K562 (cell line): ENCODE measurements at regions not wholly inside any gene's neighbourhood (a gene's known extent, or its start where the extent isn't known, plus 50 kb on each side); places are given as distances from the start of the nearest gene placed in this dataset.

Experiments used
- CREM ChIP-seq: IDR thresholded peaks from 2 replicates; pipeline ENCODE4 v1.6.1; 2014; ENCODE audit warnings: antibody characterized with exemption, low read depth
- DDX20 ChIP-seq: fragments of 450-650 bp; IDR thresholded peaks from 2 replicates; pipeline ENCODE4 v1.6.1; 2016; ENCODE audit warnings: missing genetic modification characterization, low read depth, mild to moderate bottlenecking, missing compliant biosample characterization, moderate library complexity
- IRF2 ChIP-seq: sonication (generic); formaldehyde crosslinking; IDR thresholded peaks from 2 replicates; pipeline ENCODE4 v1.8.1; 2022; ENCODE audit warnings: mild to moderate bottlenecking, missing genetic modification reagents
- JUND ChIP-seq, 2 experiments: IDR thresholded peaks; 2 replicates in 1 of 2; 3 replicates in 1 of 2; pipeline ENCODE4 v1.6.1; 2011; ENCODE audit warnings: borderline replicate concordance in 2 of 2, low read depth in 2 of 2, low read length in 2 of 2, improper control_type of control experiment in 1 of 2, missing biosample characterization in 1 of 2, missing genetic modification characterization in 1 of 2, missing genetic modification reagents in 1 of 2
- KAT2B ChIP-seq: IDR thresholded peaks from one replicate; pipeline ENCODE4 v1.6.1; 2012; ENCODE audit warnings: low read depth, mild to moderate bottlenecking, control low read depth, inconsistent platforms, low read length, moderate library complexity
- KDM2B ChIP-seq: fragments of 250-450 bp; sonication (Bioruptor Pico); IDR thresholded peaks from 2 replicates; pipeline ENCODE4 v1.8.0; 2021; ENCODE audit warnings: mild to moderate bottlenecking, moderate library complexity
- KLF6 ChIP-seq: fragments of 250-450 bp; sonication (Bioruptor Pico); IDR thresholded peaks from 2 replicates; pipeline ENCODE4 v1.4.0; 2020; ENCODE audit warnings: mild to moderate bottlenecking, moderate library complexity, borderline replicate concordance
- L3MBTL2 ChIP-seq: fragments of 450-650 bp; IDR thresholded peaks from 2 replicates; pipeline ENCODE4 v1.6.1; 2016; ENCODE audit warnings: mild to moderate bottlenecking, moderate library complexity
- LARP7 ChIP-seq: fragments of 450-650 bp; IDR thresholded peaks from 2 replicates; pipeline ENCODE4 v1.6.1; 2016
- MAFK ChIP-seq: IDR thresholded peaks from 2 replicates; pipeline ENCODE4 v1.6.1; 2011; ENCODE audit warnings: low read length, improper control_type of control experiment
- NEUROD1 ChIP-seq: fragments of 150-350 bp; IDR thresholded peaks from 2 replicates; pipeline ENCODE4 v1.6.1; 2014; ENCODE audit warnings: borderline replicate concordance, low read length, low read depth; ENCODE audit not compliant: partially characterized antibody
- RBBP5 ChIP-seq: fragments of 200-600 bp; sonication (generic); IDR thresholded peaks from 2 replicates; pipeline ENCODE4 v1.6.1; 2012; ENCODE audit warnings: borderline replicate concordance, mild to moderate bottlenecking, low read length, control low read depth, inconsistent platforms; ENCODE audit not compliant: insufficient read depth, poor library complexity, severe bottlenecking
- RHOXF2B ChIP-seq: fragments of 250-450 bp; sonication (Bioruptor Pico); conservative IDR thresholded peaks from 2 replicates; pipeline ENCODE4 v1.5.1; 2021
- RUNX1 ChIP-seq: sonication (generic); IDR thresholded peaks from 2 replicates; pipeline ENCODE4 v1.6.1; 2016; ENCODE audit warnings: antibody characterized with exemption, low read depth
- SMAD4 ChIP-seq: fragments of 250-450 bp; sonication (Bioruptor Pico); conservative IDR thresholded peaks from 2 replicates; pipeline ENCODE4 v1.8.0; 2021; ENCODE audit warnings: inconsistent platforms, mild to moderate bottlenecking, moderate library complexity
- SMARCA4 ChIP-seq: fragments of 450-650 bp; IDR thresholded peaks from 2 replicates; pipeline ENCODE4 v1.6.1; 2016
- SUPT5H ChIP-seq: fragments of 450-650 bp; IDR thresholded peaks from 2 replicates; pipeline ENCODE4 v1.6.1; 2016
- TCFL5 ChIP-seq: fragments of 250-450 bp; sonication (Bioruptor Pico); conservative IDR thresholded peaks from 2 replicates; pipeline ENCODE4 v1.6.1; 2021; ENCODE audit warnings: mild to moderate bottlenecking, moderate library complexity, matching md5 sums
- TEAD4 ChIP-seq, 2 experiments: sonication (generic) in 1 of 2; formaldehyde crosslinking in 1 of 2; IDR thresholded peaks; 2 replicates each; pipeline versions ENCODE4 v1.6.1 to v1.8.0; 2012 to 2022; ENCODE audit warnings: borderline replicate concordance in 1 of 2, inconsistent platforms in 1 of 2, low read length in 1 of 2, mild to moderate bottlenecking in 1 of 2, missing genetic modification reagents in 1 of 2
- ZNF175 ChIP-seq: fragments of 200-800 bp; sonication (Bioruptor generic); IDR thresholded peaks from 2 replicates; pipeline ENCODE4 v1.6.1; 2016; ENCODE audit warnings: low read depth, mild to moderate bottlenecking, missing genetic modification characterization, missing compliant biosample characterization
- ZNF586 ChIP-seq: fragments of 450-650 bp; formaldehyde crosslinking; conservative IDR thresholded peaks from 2 replicates; pipeline ENCODE4 v1.4.0; 2020; ENCODE audit warnings: mild to moderate bottlenecking, moderate library complexity
- TF ChIP-seq, protein P1 (sequence below): fragments of 450-650 bp; formaldehyde crosslinking; IDR thresholded peaks from 2 replicates; pipeline ENCODE4 v1.4.0; 2022; ENCODE audit warnings: mild to moderate bottlenecking, moderate library complexity
- TF ChIP-seq, protein P2 (sequence below): fragments of 250-450 bp; sonication (Bioruptor Pico); IDR thresholded peaks from 2 replicates; pipeline ENCODE4 v1.8.0; 2021; ENCODE audit warnings: moderate library complexity, mild to moderate bottlenecking, inconsistent platforms
- TF ChIP-seq, protein P3 (sequence below): IDR thresholded peaks from 3 replicates; pipeline ENCODE4 v1.6.1; 2011; ENCODE audit warnings: borderline replicate concordance, mild to moderate bottlenecking; ENCODE audit not compliant: insufficient read length, insufficient read depth

DNA sequence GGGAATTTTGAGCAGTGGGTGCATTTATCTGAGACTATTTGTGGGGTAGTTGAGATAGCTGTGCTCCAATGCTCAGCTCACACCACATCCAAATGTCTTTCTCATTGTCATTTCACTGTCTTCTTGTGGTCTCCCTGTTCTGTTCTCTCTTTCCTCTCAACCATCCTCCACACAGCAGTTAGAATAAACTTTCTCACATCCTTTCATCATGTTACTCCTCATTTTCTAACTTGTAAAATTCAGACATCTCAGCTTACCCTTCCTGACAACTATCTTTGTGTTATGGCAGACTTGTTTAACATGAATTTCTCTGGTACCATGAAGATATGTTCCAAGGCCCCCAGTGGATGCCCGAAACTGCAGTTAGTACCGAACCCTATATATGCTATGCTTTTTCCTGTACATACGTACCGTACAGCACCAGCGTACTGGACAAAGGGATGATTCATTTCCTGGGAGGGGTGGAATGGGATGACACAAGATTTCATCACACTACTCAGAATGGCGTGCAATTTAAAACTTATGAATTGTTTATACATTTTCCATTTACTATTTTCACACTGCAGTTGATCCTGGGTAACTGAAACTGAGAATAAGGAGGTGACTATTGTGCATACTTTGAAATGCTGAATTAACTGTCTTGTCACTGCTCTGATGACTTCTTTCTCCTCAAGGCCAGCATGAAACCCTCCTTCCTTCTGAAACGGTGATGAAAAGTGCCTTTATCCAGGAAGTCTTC lies 177.1 kb upstream of the SLC38A2 start (continued):
- no peak for TF ChIP-seq RBBP5
- TF ChIP-seq ZNF586 (CRISPR knock-in tag): peak; percentile 69; the same call in 1 of the 2 replicates
- no peak for TF ChIP-seq KAT2B
- TF ChIP-seq, protein P1, sequence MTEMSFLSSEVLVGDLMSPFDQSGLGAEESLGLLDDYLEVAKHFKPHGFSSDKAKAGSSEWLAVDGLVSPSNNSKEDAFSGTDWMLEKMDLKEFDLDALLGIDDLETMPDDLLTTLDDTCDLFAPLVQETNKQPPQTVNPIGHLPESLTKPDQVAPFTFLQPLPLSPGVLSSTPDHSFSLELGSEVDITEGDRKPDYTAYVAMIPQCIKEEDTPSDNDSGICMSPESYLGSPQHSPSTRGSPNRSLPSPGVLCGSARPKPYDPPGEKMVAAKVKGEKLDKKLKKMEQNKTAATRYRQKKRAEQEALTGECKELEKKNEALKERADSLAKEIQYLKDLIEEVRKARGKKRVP: peak; percentile 95
- no peak for TF ChIP-seq IRF2
- TF ChIP-seq TEAD4 (IDR thresholded peaks at IDR 0.05; ENCODE audit: low read length): peak; percentile 63
- no peak for TF ChIP-seq TEAD4 (CRISPR knock-in tag; IDR thresholded peaks at IDR 0.05; ENCODE audit: borderline replicate concordance)
- peak; percentile 80 for TF ChIP-seq KLF6 (CRISPR knock-in tag)
- no peak for TF ChIP-seq LARP7
- TF ChIP-seq CREM: peak; percentile 81
- peak; percentile 25; the same call in 1 of the 2 replicates for TF ChIP-seq MAFK
- TF ChIP-seq, protein P2, sequence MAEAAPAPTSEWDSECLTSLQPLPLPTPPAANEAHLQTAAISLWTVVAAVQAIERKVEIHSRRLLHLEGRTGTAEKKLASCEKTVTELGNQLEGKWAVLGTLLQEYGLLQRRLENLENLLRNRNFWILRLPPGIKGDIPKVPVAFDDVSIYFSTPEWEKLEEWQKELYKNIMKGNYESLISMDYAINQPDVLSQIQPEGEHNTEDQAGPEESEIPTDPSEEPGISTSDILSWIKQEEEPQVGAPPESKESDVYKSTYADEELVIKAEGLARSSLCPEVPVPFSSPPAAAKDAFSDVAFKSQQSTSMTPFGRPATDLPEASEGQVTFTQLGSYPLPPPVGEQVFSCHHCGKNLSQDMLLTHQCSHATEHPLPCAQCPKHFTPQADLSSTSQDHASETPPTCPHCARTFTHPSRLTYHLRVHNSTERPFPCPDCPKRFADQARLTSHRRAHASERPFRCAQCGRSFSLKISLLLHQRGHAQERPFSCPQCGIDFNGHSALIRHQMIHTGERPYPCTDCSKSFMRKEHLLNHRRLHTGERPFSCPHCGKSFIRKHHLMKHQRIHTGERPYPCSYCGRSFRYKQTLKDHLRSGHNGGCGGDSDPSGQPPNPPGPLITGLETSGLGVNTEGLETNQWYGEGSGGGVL: no peak
- peak; percentile 38; the same call in 1 of the 2 replicates for TF ChIP-seq DDX20 (tag)
- TF ChIP-seq RUNX1: no peak
- peak; percentile 45; the same call in 1 of the 2 replicates for TF ChIP-seq SMAD4 (CRISPR knock-in tag)
- TF ChIP-seq, protein P3, sequence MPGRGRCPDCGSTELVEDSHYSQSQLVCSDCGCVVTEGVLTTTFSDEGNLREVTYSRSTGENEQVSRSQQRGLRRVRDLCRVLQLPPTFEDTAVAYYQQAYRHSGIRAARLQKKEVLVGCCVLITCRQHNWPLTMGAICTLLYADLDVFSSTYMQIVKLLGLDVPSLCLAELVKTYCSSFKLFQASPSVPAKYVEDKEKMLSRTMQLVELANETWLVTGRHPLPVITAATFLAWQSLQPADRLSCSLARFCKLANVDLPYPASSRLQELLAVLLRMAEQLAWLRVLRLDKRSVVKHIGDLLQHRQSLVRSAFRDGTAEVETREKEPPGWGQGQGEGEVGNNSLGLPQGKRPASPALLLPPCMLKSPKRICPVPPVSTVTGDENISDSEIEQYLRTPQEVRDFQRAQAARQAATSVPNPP: no peak
- TF ChIP-seq ZNF175 (CRISPR knock-in tag): peak; percentile 92
- no peak for TF ChIP-seq KDM2B (CRISPR knock-in tag)
- no peak for TF ChIP-seq RHOXF2B (CRISPR knock-in tag)
- peak; percentile 84; the same call in 1 of the 2 replicates for TF ChIP-seq SMARCA4
- TF ChIP-seq TCFL5 (CRISPR knock-in tag): 0 out of 2 replicates have a peak, but pooled peaks have one; percentile 8
- TF ChIP-seq SUPT5H: no peak; the same call in 1 of the 2 replicates
- TF ChIP-seq L3MBTL2: peak; percentile 47; the same call in 1 of the 2 replicates
- TF ChIP-seq JUND (IDR thresholded peaks at IDR 0.05; ENCODE audit: borderline replicate concordance, low read depth, low read length): peak; percentile 99
- peak; percentile 97 for TF ChIP-seq JUND (tag; IDR thresholded peaks at IDR 0.05; ENCODE audit: borderline replicate concordance, low read depth, low read length)
- TF ChIP-seq NEUROD1: peak; percentile 60
